Fibroblast of skin of left quadriceps (primary cell): ENCODE measurements at regions not wholly inside any gene's neighbourhood (a gene's known extent, or its start where the extent isn't known, plus 50 kb on each side); places are given as distances from the start of the nearest gene placed in this dataset.
"Not testable (repeated sequence)": the region's sequence is repeated elsewhere in the genome, so short reads cannot be mapped to it uniquely, and the experiment has no call there.

Experiments used
- DNase-seq, 2 experiments: peaks; one replicate each; pipeline ENCODE4 v3.0.0-alpha.2; 2013; ENCODE audit warnings: low read depth in 2 of 2

- DNase-seq: no peak
These were observed 138.0 kb upstream of the SAMSN1 start for GRCh38 chr21:14684071-14684470.

- no peak for DNase-seq
These were observed 136.9 kb upstream of the SAMSN1 start for GRCh38 chr21:14683063-14683462.

GRCh38 chr21:14678973-14679574 is 133.0 kb upstream of the SAMSN1 start:
- no peak for DNase-seq

- DNase-seq: no peak
These were observed 131.6 kb upstream of the SAMSN1 start for GRCh38 chr21:14677639-14678179.

GRCh38 chr21:14677013-14677412 is 130.9 kb upstream of the SAMSN1 start:
- DNase-seq: no peak

GRCh38 chr21:14675774-14676530 is 129.8 kb upstream of the SAMSN1 start:
- DNase-seq: no peak

GRCh38 chr21:14673649-14674048 is 127.5 kb upstream of the SAMSN1 start:
- DNase-seq: no peak

- no peak for DNase-seq
These were observed 126.4 kb upstream of the SAMSN1 start for GRCh38 chr21:14672466-14672865.

- no peak for DNase-seq
These were observed 124.3 kb upstream of the SAMSN1 start for GRCh38 chr21:14670409-14670808.

- DNase-seq: not testable (repeated sequence)
These were observed 123.0 kb upstream of the SAMSN1 start for GRCh38 chr21:14669092-14669491.

GRCh38 chr21:14657241-14658008 is 111.3 kb upstream of the SAMSN1 start:
- DNase-seq: no peak

- DNase-seq: no peak
These were observed 100.8 kb upstream of the SAMSN1 start for GRCh38 chr21:14646893-14647292.

- DNase-seq: no peak
These were observed 99.6 kb upstream of the SAMSN1 start for GRCh38 chr21:14645702-14646101.

- no peak for DNase-seq
These were observed 86.2 kb upstream of the SAMSN1 start for GRCh38 chr21:14632359-14632758.

GRCh38 chr21:14630556-14631069 is 84.5 kb upstream of the SAMSN1 start:
- DNase-seq: no peak

- DNase-seq: no peak
These were observed 83.3 kb upstream of the SAMSN1 start for GRCh38 chr21:14629461-14629860.

GRCh38 chr21:14623079-14623478 is 77.0 kb upstream of the SAMSN1 start:
- not testable (repeated sequence) for DNase-seq

- no peak for DNase-seq
These were observed 74.0 kb upstream of the SAMSN1 start for GRCh38 chr21:14620152-14620551.

GRCh38 chr21:14617871-14618270 is 71.8 kb upstream of the SAMSN1 start:
- no peak for DNase-seq

- no peak for DNase-seq
These were observed 70.9 kb upstream of the SAMSN1 start for GRCh38 chr21:14617040-14617393.

GRCh38 chr21:14616380-14617039 is 70.4 kb upstream of the SAMSN1 start:
- DNase-seq: no peak
